Endodermal cell (in vitro differentiated cells): ENCODE measurements at regions not wholly inside any gene's neighbourhood (a gene's known extent, or its start where the extent isn't known, plus 50 kb on each side); places are given as distances from the start of the nearest gene placed in this dataset.

Experiments
- DNase-seq: peaks from one replicate; pipeline ENCODE4 v3.0.0-alpha.2; 2017
- H3K27ac ChIP-seq: 2 replicates; pipeline ENCODE4 v1.5.1; 2013; ENCODE audit warnings: mild to moderate bottlenecking, low read depth, low read length, moderate library complexity
- H3K27me3 ChIP-seq: 2 replicates; pipeline ENCODE4 v1.6.1; 2013; ENCODE audit warnings: mild to moderate bottlenecking, low read length, moderate library complexity; ENCODE audit not compliant: insufficient read depth, control insufficient read depth, poor library complexity, severe bottlenecking
- H3K36me3 ChIP-seq: 2 replicates; pipeline ENCODE4 v1.7.0; 2013; ENCODE audit warnings: mild to moderate bottlenecking, low read length, moderate library complexity; ENCODE audit not compliant: control insufficient read depth, insufficient read depth
- H3K4me1 ChIP-seq: one replicate; pipeline ENCODE4 v1.7.0; 2013; ENCODE audit warnings: low read length; ENCODE audit not compliant: control insufficient read depth, insufficient read depth
- H3K4me3 ChIP-seq: 2 replicates; pipeline ENCODE4 v1.5.1; 2013; ENCODE audit warnings: mild to moderate bottlenecking, low read length, moderate library complexity
- H3K9ac ChIP-seq: 2 replicates; pipeline ENCODE4 v1.6.1; 2013; ENCODE audit warnings: mild to moderate bottlenecking, low read length, moderate library complexity; ENCODE audit not compliant: poor library complexity, severe bottlenecking; ENCODE audit errors: extremely low read depth
- H3K9me3 ChIP-seq: 2 replicates; pipeline ENCODE4 v1.6.1; 2013; ENCODE audit warnings: mild to moderate bottlenecking, low read length, moderate library complexity; ENCODE audit not compliant: control insufficient read depth
- H3K27ac Mint-ChIP-seq: 2 replicates; pipeline ENCODE4 v1.8.0; 2020; ENCODE audit warnings: mixed read lengths
- H3K27me3 Mint-ChIP-seq: 2 replicates; pipeline ENCODE4 v1.8.0; 2021; ENCODE audit warnings: mild to moderate bottlenecking, mixed read lengths; ENCODE audit not compliant: insufficient read depth
- H3K36me3 Mint-ChIP-seq: 2 replicates; pipeline ENCODE4 v1.8.0; 2020; ENCODE audit warnings: low read depth, mixed read lengths
- H3K4me1 Mint-ChIP-seq: 2 replicates; pipeline ENCODE4 v1.8.0; 2020; ENCODE audit warnings: mixed read lengths
- H3K4me3 Mint-ChIP-seq: 2 replicates; pipeline ENCODE4 v1.8.0; 2020; ENCODE audit warnings: mild to moderate bottlenecking, moderate library complexity, mixed read lengths
- H3K9me3 Mint-ChIP-seq: 2 replicates; pipeline ENCODE4 v1.8.0; 2020; ENCODE audit warnings: mild to moderate bottlenecking, mixed read lengths
- WGBS, 2 experiments: methylation state at CpG; one replicate each; pipeline versions ENCODE4 v1.1.5 to v1.1.7; 2013; ENCODE audit warnings: missing lambda C conversion rate in 2 of 2, mixed read lengths in 1 of 2; ENCODE audit not compliant: insufficient coverage in 1 of 2, insufficient read length in 1 of 2; 5-methylcytosine and 5-hydroxymethylcytosine counted together
- TF ChIP-seq, protein P1 (sequence below): fragments of 200-600 bp; sonication (generic); conservative IDR thresholded peaks from 2 replicates; pipeline ENCODE4 v1.5.0; 2021; ENCODE audit warnings: antibody characterized with exemption, mild to moderate bottlenecking

DNA sequence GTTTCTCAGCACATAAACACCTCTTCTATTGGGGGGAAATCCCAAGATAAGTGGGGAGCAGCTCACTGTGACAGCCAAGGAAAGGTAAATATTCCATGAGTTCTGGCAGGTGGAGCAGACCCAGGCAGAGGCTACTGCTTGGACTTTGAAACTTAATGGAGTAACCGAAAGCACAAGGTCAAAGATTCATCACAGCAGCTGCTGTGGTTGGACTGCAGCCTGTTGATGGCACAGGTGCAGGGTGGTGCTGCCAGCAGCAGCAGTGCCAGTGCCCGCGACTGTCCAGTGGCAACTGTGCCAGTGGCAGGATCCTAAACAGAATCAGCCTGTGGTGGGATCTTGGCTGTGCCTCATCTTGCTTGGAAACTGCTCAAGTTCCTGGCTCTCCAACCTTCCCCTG lies 81.4 kb upstream of the ARID2 start:
- H3K36me3 Mint-ChIP-seq: no peaks in the 10 kb centered on the region
- H3K9ac ChIP-seq: no peak overlapping the region
- H3K27me3 Mint-ChIP-seq: peaks cover 42% of the 10 kb centered on the region
- no peak overlapping the region for H3K4me3 ChIP-seq
- H3K27ac ChIP-seq: no peak overlapping the region
- no peaks in the 10 kb centered on the region for H3K9me3 Mint-ChIP-seq
- no peak overlapping the region for H3K27ac Mint-ChIP-seq
- no peaks in the 10 kb centered on the region for H3K36me3 ChIP-seq
- H3K4me3 Mint-ChIP-seq: no peak overlapping the region
- H3K27me3 ChIP-seq: peaks cover 69% of the 10 kb centered on the region
- H3K4me1 ChIP-seq: peaks cover 13% of the 10 kb centered on the region
- DNase-seq: no peak
- 93 to 100% methylated on average over 3 of the region's 3 CpGs for WGBS, 2 experiments
- peaks cover 15% of the 10 kb centered on the region for H3K4me1 Mint-ChIP-seq
- TF ChIP-seq, protein P1, sequence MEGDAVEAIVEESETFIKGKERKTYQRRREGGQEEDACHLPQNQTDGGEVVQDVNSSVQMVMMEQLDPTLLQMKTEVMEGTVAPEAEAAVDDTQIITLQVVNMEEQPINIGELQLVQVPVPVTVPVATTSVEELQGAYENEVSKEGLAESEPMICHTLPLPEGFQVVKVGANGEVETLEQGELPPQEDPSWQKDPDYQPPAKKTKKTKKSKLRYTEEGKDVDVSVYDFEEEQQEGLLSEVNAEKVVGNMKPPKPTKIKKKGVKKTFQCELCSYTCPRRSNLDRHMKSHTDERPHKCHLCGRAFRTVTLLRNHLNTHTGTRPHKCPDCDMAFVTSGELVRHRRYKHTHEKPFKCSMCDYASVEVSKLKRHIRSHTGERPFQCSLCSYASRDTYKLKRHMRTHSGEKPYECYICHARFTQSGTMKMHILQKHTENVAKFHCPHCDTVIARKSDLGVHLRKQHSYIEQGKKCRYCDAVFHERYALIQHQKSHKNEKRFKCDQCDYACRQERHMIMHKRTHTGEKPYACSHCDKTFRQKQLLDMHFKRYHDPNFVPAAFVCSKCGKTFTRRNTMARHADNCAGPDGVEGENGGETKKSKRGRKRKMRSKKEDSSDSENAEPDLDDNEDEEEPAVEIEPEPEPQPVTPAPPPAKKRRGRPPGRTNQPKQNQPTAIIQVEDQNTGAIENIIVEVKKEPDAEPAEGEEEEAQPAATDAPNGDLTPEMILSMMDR: no peak
- no peaks in the 10 kb centered on the region for H3K9me3 ChIP-seq

DNA sequence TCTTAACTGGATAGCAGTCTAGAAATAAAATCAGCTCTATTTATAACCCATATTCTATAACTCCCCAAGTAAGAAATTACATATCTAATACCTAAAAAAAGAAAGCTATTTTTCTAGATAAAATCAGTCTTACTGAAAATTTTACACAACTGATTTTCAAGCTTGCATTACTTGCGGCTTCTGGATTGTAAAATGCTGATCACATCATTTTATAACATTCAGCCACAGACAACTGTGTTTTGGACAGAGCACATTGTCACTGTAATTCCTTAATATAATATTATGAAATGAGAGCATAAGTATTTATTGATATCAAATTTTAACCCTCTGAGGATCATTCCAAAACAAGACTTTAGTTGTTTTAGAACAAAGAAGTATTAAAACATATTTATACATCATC lies 78.5 kb upstream of the ARID2 start:
- TF ChIP-seq, protein P1: no peak
- H3K4me1 ChIP-seq: peaks cover 10% of the 10 kb centered on the region
- H3K27ac ChIP-seq: no peak overlapping the region
- Mint-ChIP-seq H3K4me3 (no peak overlapping the region), H3K27me3 (peaks cover 49% of the 10 kb centered on the region), H3K36me3 (no peaks in the 10 kb centered on the region), H3K27ac (no peak overlapping the region), H3K4me1 (peaks cover 15% of the 10 kb centered on the region), H3K9me3 (no peaks in the 10 kb centered on the region)
- no peak overlapping the region for H3K4me3 ChIP-seq
- H3K9ac ChIP-seq: no peak overlapping the region
- peaks cover 74% of the 10 kb centered on the region for H3K27me3 ChIP-seq
- 100% methylated on average over 1 of the region's 1 CpG; no CpG with 5 or more reads in 1 of the 2 experiments for WGBS, 2 experiments
- no peaks in the 10 kb centered on the region for H3K9me3 ChIP-seq
- no peaks in the 10 kb centered on the region for H3K36me3 ChIP-seq
- no peak for DNase-seq

DNA sequence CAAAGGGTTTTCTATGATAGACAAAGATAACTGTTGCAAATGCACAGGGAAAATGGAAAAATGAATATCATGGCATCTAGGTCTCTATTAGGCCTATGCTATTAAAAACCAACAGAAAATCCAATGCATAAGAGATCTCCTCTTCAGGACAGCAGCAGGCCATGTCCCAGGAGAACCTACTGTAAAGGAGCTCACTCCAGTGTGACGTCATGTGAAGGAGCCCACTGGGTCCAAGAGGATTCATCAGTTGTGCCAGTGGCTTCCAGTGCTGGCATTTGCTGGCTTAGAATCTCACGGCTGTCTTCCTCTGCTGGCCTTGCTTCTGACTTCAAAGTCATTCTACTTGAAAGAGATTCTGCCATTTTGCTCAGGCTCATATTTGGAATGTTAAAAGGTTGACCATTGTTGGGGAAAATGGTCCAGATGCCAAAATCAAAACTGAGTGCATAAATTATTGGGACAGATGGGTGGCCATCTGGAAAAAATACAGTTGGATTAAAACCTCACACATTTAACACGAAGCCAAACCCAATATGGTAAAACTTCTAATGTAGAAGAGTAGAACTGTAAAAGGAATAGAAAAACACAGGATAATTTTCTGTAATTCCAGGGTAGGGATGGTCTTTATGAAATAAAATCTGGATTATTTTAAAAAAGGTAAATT lies 75.4 kb upstream of the ARID2 start:
- Mint-ChIP-seq H3K4me3 (no peak overlapping the region), H3K27me3 (peaks cover 53% of the 10 kb centered on the region), H3K4me1 (peaks cover 5% of the 10 kb centered on the region), H3K27ac (no peak overlapping the region), H3K9me3 (no peaks in the 10 kb centered on the region), H3K36me3 (no peaks in the 10 kb centered on the region)
- H3K27me3 ChIP-seq: peaks cover 82% of the 10 kb centered on the region
- no peak for DNase-seq
- TF ChIP-seq, protein P1: no peak
- no peak overlapping the region for H3K27ac ChIP-seq
- H3K4me1 ChIP-seq: no peaks in the 10 kb centered on the region
- no peaks in the 10 kb centered on the region for H3K36me3 ChIP-seq
- 88 to 97% methylated on average over 1 to 3 of the region's 3 CpGs for WGBS, 2 experiments
- H3K9me3 ChIP-seq: no peaks in the 10 kb centered on the region
- no peak overlapping the region for H3K9ac ChIP-seq
- H3K4me3 ChIP-seq: no peak overlapping the region
